ENCODE measurements at regions not wholly inside any gene's neighbourhood (a gene's known extent, or its start where the extent isn't known, plus 50 kb on each side); places are given as distances from the start of the nearest gene placed in this dataset.

GRCh38 chr6:165817771-165818170 lies 154.7 kb upstream of the PDE10A start:
- TF ChIP-seq, protein P1, sequence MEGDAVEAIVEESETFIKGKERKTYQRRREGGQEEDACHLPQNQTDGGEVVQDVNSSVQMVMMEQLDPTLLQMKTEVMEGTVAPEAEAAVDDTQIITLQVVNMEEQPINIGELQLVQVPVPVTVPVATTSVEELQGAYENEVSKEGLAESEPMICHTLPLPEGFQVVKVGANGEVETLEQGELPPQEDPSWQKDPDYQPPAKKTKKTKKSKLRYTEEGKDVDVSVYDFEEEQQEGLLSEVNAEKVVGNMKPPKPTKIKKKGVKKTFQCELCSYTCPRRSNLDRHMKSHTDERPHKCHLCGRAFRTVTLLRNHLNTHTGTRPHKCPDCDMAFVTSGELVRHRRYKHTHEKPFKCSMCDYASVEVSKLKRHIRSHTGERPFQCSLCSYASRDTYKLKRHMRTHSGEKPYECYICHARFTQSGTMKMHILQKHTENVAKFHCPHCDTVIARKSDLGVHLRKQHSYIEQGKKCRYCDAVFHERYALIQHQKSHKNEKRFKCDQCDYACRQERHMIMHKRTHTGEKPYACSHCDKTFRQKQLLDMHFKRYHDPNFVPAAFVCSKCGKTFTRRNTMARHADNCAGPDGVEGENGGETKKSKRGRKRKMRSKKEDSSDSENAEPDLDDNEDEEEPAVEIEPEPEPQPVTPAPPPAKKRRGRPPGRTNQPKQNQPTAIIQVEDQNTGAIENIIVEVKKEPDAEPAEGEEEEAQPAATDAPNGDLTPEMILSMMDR (IDR thresholded peaks at IDR 0.05; ENCODE audit: poor library complexity) = no peak
- TF ChIP-seq EZH2 (IDR thresholded peaks at IDR 0.05; ENCODE audit: borderline replicate concordance) (no peak), EZH2phosphoT487 (IDR thresholded peaks at IDR 0.05; ENCODE audit: low read depth, severe bottlenecking, unreplicated experiment) (no peak)

Measured in hepatocyte (in vitro differentiated cells).